ENCODE measurements at regions not wholly inside any gene's neighbourhood (a gene's known extent, or its start where the extent isn't known, plus 50 kb on each side); places are given as distances from the start of the nearest gene placed in this dataset.

DNA sequence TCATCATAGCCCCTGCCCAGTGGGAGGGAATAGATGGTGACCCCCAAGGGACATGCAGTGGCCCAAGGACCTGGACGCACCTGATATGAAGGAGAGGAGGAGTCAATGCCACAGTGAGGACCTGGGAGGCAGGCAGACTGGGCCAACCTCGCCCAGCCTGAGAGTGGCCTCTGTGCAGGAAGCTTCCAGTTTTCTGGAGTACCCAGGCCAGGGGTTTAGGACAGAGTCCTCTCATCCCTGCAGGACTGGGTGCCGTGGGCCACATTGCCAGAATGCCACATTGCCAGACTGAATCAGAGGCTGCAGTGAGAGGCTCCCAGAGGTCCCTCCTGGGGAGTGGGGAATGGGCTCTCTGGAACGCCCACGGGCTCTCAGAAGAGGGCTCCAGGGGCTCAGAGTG lies 82.9 kb upstream of the VSTM2B start:
- DNase-seq (ENCODE audit: extremely low read depth in 1 of 11, low read depth in 9 of 11, low spot score in 4 of 11) = no peak

DNA sequence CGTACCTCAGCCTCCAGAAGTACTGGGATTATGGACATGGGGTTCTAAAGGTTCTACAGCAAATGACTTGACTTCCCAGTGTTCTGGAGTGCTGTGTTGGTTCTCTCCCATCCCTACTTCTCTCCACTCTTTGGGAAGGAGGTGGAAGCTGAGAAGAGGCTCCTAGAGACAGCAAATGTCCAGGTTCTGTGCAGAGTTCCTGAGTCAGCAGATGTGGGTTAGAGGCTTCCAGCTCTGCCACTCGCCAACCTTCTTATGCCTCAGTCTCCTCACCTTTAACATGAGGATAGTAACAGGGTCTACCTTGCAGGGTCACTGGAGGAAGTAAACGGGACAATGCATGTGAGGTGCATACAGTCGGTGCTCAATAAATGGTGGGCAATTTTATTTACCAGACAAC lies 80.5 kb upstream of the VSTM2B start:
- no peak for DNase-seq (ENCODE audit: extremely low read depth in 1 of 11, low read depth in 9 of 11, low spot score in 4 of 11)

GRCh38 chr19:29446361-29446760 lies 79.4 kb upstream of the VSTM2B start:
- no peak for DNase-seq (ENCODE audit: extremely low read depth in 1 of 11, low read depth in 9 of 11, low spot score in 4 of 11)

GRCh38 chr19:29448046-29448445 lies 77.7 kb upstream of the VSTM2B start:
- DNase-seq (ENCODE audit: extremely low read depth in 1 of 11, low read depth in 9 of 11, low spot score in 4 of 11) = no peak

- no peak for DNase-seq (ENCODE audit: extremely low read depth in 1 of 11, low read depth in 9 of 11, low spot score in 4 of 11)
Measured at GRCh38 chr19:29449371-29449770, 76.4 kb upstream of the VSTM2B start.

GRCh38 chr19:29450306-29450705 lies 75.5 kb upstream of the VSTM2B start:
- DNase-seq (ENCODE audit: extremely low read depth in 1 of 11, low read depth in 9 of 11, low spot score in 4 of 11) = no peak

- no peak for DNase-seq (ENCODE audit: extremely low read depth in 1 of 11, low read depth in 9 of 11, low spot score in 4 of 11)
Measured at GRCh38 chr19:29450812-29451211, 75.0 kb upstream of the VSTM2B start.

GRCh38 chr19:29454109-29454508 lies 71.7 kb upstream of the VSTM2B start:
- DNase-seq (ENCODE audit: extremely low read depth in 1 of 11, low read depth in 9 of 11, low spot score in 4 of 11) = no peak

GRCh38 chr19:29457413-29457812 lies 68.4 kb upstream of the VSTM2B start:
- no peak for DNase-seq (ENCODE audit: extremely low read depth in 1 of 11, low read depth in 9 of 11, low spot score in 4 of 11)

- DNase-seq (ENCODE audit: extremely low read depth in 1 of 11, low read depth in 9 of 11, low spot score in 4 of 11) = peak in 2 of 11 donors; percentile 2 to 11
Measured at GRCh38 chr19:29467824-29468401, 57.9 kb upstream of the VSTM2B start.

- no peak for DNase-seq (ENCODE audit: extremely low read depth in 1 of 11, low read depth in 9 of 11, low spot score in 4 of 11)
Measured at GRCh38 chr19:29475469-29475868, 50.3 kb upstream of the VSTM2B start.
